H1 (cell line): ENCODE measurements at regions not wholly inside any gene's neighbourhood (a gene's known extent, or its start where the extent isn't known, plus 50 kb on each side); places are given as distances from the start of the nearest gene placed in this dataset.
"Not testable (repeated sequence)": the region's sequence is repeated elsewhere in the genome, so short reads cannot be mapped to it uniquely, and the experiment has no call there.

Experiments used
- CTCF ChIA-PET: fragments of 300-600 bp; sonication (Branson Sonifier 250); formaldehyde crosslinking; loops from one replicate; lab custom pipeline; 2021; ENCODE audit not compliant: partially characterized antibody; lab: Charles Lee
- POLR2A ChIA-PET: fragments of 300-600 bp; sonication (Branson Sonifier 250); formaldehyde crosslinking; loops from one replicate; lab custom pipeline; 2021; ENCODE audit warnings: inconsistent platforms; ENCODE audit not compliant: partially characterized antibody; lab: Charles Lee
- DNase-seq, 2 experiments: peaks; one replicate each; pipeline versions ENCODE4 v3.0.0 to v3.0.0-alpha.2; 2010 to 2022; ENCODE audit warnings: low spot score in 2 of 2, low read depth in 1 of 2, mixed read lengths in 1 of 2
- FAIRE-seq: peaks from 2 replicates; lab custom pipeline; 2011; peaks lifted over from hg19 to GRCh38; lab: Jason Lieb, UNC
- H2AFZ ChIP-seq: 2 replicates; pipeline ENCODE4 v1.8.1; 2012; ENCODE audit warnings: low read length, inconsistent platforms
- H2AK5ac ChIP-seq: 2 replicates; pipeline ENCODE4 v1.6.1; 2013; ENCODE audit warnings: low read depth, low read length
- H2BK120ac ChIP-seq: replicated peaks from 2 replicates; pipeline ENCODE3; 2013; ENCODE audit warnings: low read depth, low read length, inconsistent platforms
- H2BK12ac ChIP-seq: 2 replicates; pipeline ENCODE4 v1.6.1; 2013; ENCODE audit warnings: low read depth, low read length
- H2BK15ac ChIP-seq: 2 replicates; pipeline ENCODE4 v1.6.1; 2013; ENCODE audit warnings: low read length
- H2BK20ac ChIP-seq: 2 replicates; pipeline ENCODE4 v1.6.1; 2013; ENCODE audit warnings: low read length
- H2BK5ac ChIP-seq: 2 replicates; pipeline ENCODE4 v1.6.1; 2013; ENCODE audit warnings: low read depth, low read length
- H3K14ac ChIP-seq: 2 replicates; pipeline ENCODE4 v1.6.1; 2013; ENCODE audit warnings: inconsistent platforms; ENCODE audit not compliant: insufficient read length
- H3K18ac ChIP-seq: 2 replicates; pipeline ENCODE4 v1.6.1; 2013; ENCODE audit warnings: low read length; ENCODE audit errors: extremely low read depth
- H3K23ac ChIP-seq: 2 replicates; pipeline ENCODE4 v1.6.1; 2013; ENCODE audit warnings: inconsistent platforms; ENCODE audit not compliant: insufficient read length
- H3K23me2 ChIP-seq: 2 replicates; pipeline ENCODE4 v1.6.1; 2013; ENCODE audit warnings: low read depth, low read length
- H3K27ac ChIP-seq: 2 replicates; pipeline ENCODE4 v1.6.1; 2011; ENCODE audit warnings: low read depth, low read length, inconsistent platforms
- H3K27me3 ChIP-seq, 4 experiments: replicated peaks in 1 of 4; 1 replicate in 1 of 4; 2 replicates in 3 of 4; pipeline versions ENCODE4 v1.6.1 to v1.8.1; 2011 to 2013; ENCODE audit warnings: low read length in 3 of 4, mild to moderate bottlenecking in 3 of 4, inconsistent platforms in 2 of 4, mixed read lengths in 2 of 4, moderate library complexity in 1 of 4; ENCODE audit not compliant: control insufficient read depth in 3 of 4, insufficient read depth in 3 of 4; ENCODE audit errors: extremely low read depth in 1 of 4
- H3K36me3 ChIP-seq, 4 experiments: 2 replicates each; pipeline versions ENCODE4 v1.6.1 to v1.8.1; 2011 to 2013; ENCODE audit warnings: mild to moderate bottlenecking in 4 of 4, low read length in 3 of 4, moderate library complexity in 2 of 4, control low read depth in 1 of 4, inconsistent platforms in 1 of 4; ENCODE audit not compliant: insufficient read depth in 4 of 4, control insufficient read depth in 2 of 4
- H3K4ac ChIP-seq: replicated peaks from 2 replicates; pipeline ENCODE3; 2013; ENCODE audit warnings: low read length, low read depth, mixed read lengths, inconsistent platforms; ENCODE audit not compliant: insufficient read length
- H3K4me1 ChIP-seq, 4 experiments: replicated peaks in 1 of 4; 1 replicate in 1 of 4; 2 replicates in 3 of 4; pipeline versions ENCODE4 v1.6.1 to v1.8.1; 2011 to 2013; ENCODE audit warnings: low read length in 3 of 4, inconsistent platforms in 2 of 4, mixed read lengths in 1 of 4; ENCODE audit not compliant: insufficient read depth in 4 of 4, control insufficient read depth in 3 of 4
- H3K4me2 ChIP-seq, 2 experiments: 2 replicates each; pipeline versions ENCODE4 v1.6.1 to v1.8.1; 2011 to 2013; ENCODE audit warnings: low read depth in 2 of 2, low read length in 2 of 2, control low read depth in 1 of 2, inconsistent platforms in 1 of 2, mild to moderate bottlenecking in 1 of 2; ENCODE audit not compliant: insufficient read depth in 1 of 2
- H3K4me3 ChIP-seq, 4 experiments: fragments of 200-600, 300-600 bp in 1 of 4; sonication (generic), shearing (Covaris generic), sonication (Bioruptor Twin) in 1 of 4; 2 replicates each; pipeline versions ENCODE4 v1.5.1 to v1.8.1; 2011 to 2016; ENCODE audit warnings: low read length in 4 of 4, low read depth in 3 of 4, control low read depth in 2 of 4, inconsistent platforms in 2 of 4, mild to moderate bottlenecking in 2 of 4, mixed read lengths in 1 of 4, moderate library complexity in 1 of 4; ENCODE audit not compliant: insufficient read depth in 2 of 4; ENCODE audit errors: extremely low read depth in 1 of 4
- H3K56ac ChIP-seq: replicated peaks from 2 replicates; pipeline ENCODE3; 2013; ENCODE audit warnings: low read depth, mild to moderate bottlenecking, mixed read lengths, low read length, inconsistent platforms; ENCODE audit not compliant: insufficient read length
- H3K79me1 ChIP-seq: 2 replicates; pipeline ENCODE4 v1.6.1; 2013; ENCODE audit warnings: low read depth, low read length, control low read depth
- H3K79me2 ChIP-seq, 2 experiments: 2 replicates each; pipeline versions ENCODE4 v1.6.1 to v1.8.1; 2012 to 2013; ENCODE audit warnings: low read length in 2 of 2, mild to moderate bottlenecking in 2 of 2, inconsistent platforms in 1 of 2; ENCODE audit not compliant: insufficient read depth in 2 of 2, control insufficient read depth in 1 of 2
- H3K9ac ChIP-seq, 4 experiments: replicated peaks in 1 of 4; 1 replicate in 1 of 4; 2 replicates in 3 of 4; pipeline versions ENCODE4 v1.6.1 to v1.8.1; 2011 to 2013; ENCODE audit warnings: low read depth in 3 of 4, low read length in 3 of 4, control low read depth in 2 of 4, mild to moderate bottlenecking in 2 of 4, moderate library complexity in 2 of 4, inconsistent platforms in 1 of 4; ENCODE audit errors: extremely low read depth in 1 of 4
- H3K9me3 ChIP-seq, 2 experiments: 2 replicates each; pipeline versions ENCODE4 v1.6.1 to v1.8.1; 2012 to 2013; ENCODE audit warnings: mild to moderate bottlenecking in 2 of 2, moderate library complexity in 2 of 2, control low read depth in 1 of 2, inconsistent platforms in 1 of 2, low read depth in 1 of 2, low read length in 1 of 2, mixed read lengths in 1 of 2; ENCODE audit not compliant: insufficient read depth in 2 of 2
- H4K20me1 ChIP-seq, 2 experiments: replicated peaks in 1 of 2; 2 replicates each; pipeline versions ENCODE3 to v1.8.1; 2011 to 2013; ENCODE audit warnings: inconsistent platforms in 2 of 2, low read length in 2 of 2, mild to moderate bottlenecking in 1 of 2; ENCODE audit not compliant: insufficient read depth in 2 of 2, control insufficient read depth in 1 of 2
- H4K5ac ChIP-seq: 2 replicates; pipeline ENCODE4 v1.6.1; 2013; ENCODE audit warnings: low read length, low read depth, mixed read lengths, inconsistent platforms; ENCODE audit not compliant: insufficient read length
- H4K8ac ChIP-seq: 2 replicates; pipeline ENCODE4 v1.8.0; 2013; ENCODE audit warnings: mild to moderate bottlenecking, moderate library complexity, low read length, inconsistent platforms; ENCODE audit not compliant: insufficient read depth; ENCODE audit errors: extremely low read depth
- H4K91ac ChIP-seq: replicated peaks from 2 replicates; pipeline ENCODE3; 2013; ENCODE audit warnings: low read length, mixed read lengths, inconsistent platforms; ENCODE audit not compliant: insufficient read length
- WGBS, 2 experiments: shearing (Covaris generic) in 1 of 2; methylation state at CpG; one replicate each; pipeline versions ENCODE4 v1.1.6 to v1.1.7; 2013 to 2015; ENCODE audit warnings: low lambda C conversion rate in 2 of 2, mixed read lengths in 2 of 2, inconsistent platforms in 1 of 2, low coverage in 1 of 2, missing lambda C conversion rate in 1 of 2; ENCODE audit not compliant: insufficient replicate concordance in 2 of 2, insufficient coverage in 1 of 2, insufficient read length in 1 of 2; ENCODE audit errors: extremely low coverage in 1 of 2, missing lambda C conversion rate in 1 of 2; 5-methylcytosine and 5-hydroxymethylcytosine counted together

DNA sequence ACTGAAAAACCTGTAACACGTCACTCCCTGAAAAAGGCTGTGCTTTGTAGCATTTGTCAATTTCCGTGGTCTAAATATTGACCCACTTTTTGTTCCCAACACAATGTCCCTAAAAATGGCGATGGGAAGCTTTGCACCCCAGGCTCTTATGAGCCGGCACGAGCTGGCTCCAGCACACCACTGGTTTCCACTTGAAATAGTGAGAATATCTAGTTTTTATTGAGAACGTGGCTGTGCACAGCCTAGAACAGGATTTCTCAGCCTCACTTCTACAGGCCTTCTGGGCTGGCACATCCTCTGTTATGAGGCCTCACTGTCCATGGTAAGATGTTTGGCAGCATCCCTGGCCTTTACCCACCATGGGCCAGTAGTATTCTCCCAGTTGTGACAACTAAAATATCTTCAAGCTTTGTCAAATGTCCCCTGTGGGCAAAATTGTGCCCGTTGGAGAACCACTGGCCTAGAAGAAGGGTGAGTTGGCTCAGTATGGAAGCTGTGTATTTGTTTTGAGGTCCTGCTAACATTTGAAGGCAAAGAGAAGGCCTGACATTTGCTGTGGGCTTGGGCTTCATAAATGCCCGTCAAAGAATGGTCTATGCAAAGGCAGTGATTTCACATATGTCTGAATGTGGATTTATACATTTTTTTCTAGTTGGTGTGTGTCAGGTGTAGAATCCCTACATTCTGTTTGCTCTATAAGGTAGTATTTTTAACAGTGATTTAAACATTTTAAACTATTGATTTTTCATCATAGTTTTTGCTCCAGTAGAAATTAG, 774.4 kb upstream of the TPTE start:
- H3K18ac ChIP-seq, DNase-seq, H4K8ac ChIP-seq, H3K27ac ChIP-seq, H4K5ac ChIP-seq, H2BK12ac ChIP-seq, H2BK120ac ChIP-seq, H2BK20ac ChIP-seq, H3K56ac ChIP-seq, H2AFZ ChIP-seq, H4K20me1 ChIP-seq, H3K79me2 ChIP-seq, H2BK5ac ChIP-seq, H3K4me2 ChIP-seq, H3K14ac ChIP-seq, H3K4me1 ChIP-seq, FAIRE-seq, H2BK15ac ChIP-seq, CTCF ChIA-PET, H3K4me3 ChIP-seq, H3K4ac ChIP-seq, H2AK5ac ChIP-seq, H3K27me3 ChIP-seq, H3K23ac ChIP-seq, H3K36me3 ChIP-seq, POLR2A ChIA-PET, H4K91ac ChIP-seq, H3K79me1 ChIP-seq, H3K9ac ChIP-seq, H3K23me2 ChIP-seq: not testable (repeated sequence)
- WGBS, 2 experiments, result 64% methylated on average over 8 of the region's 8 CpGs; no CpG with 5 or more reads in 1 of the 2 experiments
- H3K9me3 ChIP-seq, result peaks cover 42 to 75% of the 10 kb centered on the region in 2 experiments

DNA sequence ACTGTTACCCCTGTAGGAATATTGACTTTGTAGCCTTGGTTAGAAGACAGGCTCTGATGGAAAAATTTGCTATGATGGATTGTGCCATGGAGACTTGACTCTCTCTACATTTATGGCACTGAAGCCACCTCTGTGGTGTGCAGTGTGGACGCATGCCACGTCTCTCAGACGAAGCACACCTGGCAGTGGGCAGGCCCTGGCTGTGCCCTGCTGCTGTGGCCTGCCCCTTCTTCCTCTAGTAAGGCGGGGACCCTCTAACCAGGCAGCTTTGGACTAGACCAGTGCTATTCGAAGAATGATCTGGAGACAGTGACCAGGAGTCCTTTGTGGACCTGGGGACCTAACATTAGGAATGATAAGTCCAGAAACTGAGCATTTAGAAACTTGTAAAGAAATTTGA, 773.5 kb upstream of the TPTE start:
- H4K91ac ChIP-seq, FAIRE-seq, H3K79me1 ChIP-seq, H3K14ac ChIP-seq, H3K36me3 ChIP-seq, H4K5ac ChIP-seq, H2BK15ac ChIP-seq, CTCF ChIA-PET, H2BK12ac ChIP-seq, H3K4ac ChIP-seq, H3K9ac ChIP-seq, H3K4me2 ChIP-seq, H3K79me2 ChIP-seq, H3K27me3 ChIP-seq, H2AK5ac ChIP-seq, H3K4me3 ChIP-seq, H3K4me1 ChIP-seq, H2BK20ac ChIP-seq, H2BK120ac ChIP-seq, H4K20me1 ChIP-seq, H3K18ac ChIP-seq, POLR2A ChIA-PET, H2AFZ ChIP-seq, H3K56ac ChIP-seq, H3K27ac ChIP-seq, H3K23me2 ChIP-seq, H2BK5ac ChIP-seq, H3K23ac ChIP-seq, DNase-seq, H4K8ac ChIP-seq: not testable (repeated sequence)
- H3K9me3 ChIP-seq, result peaks cover 49 to 83% of the 10 kb centered on the region in 2 experiments
- 81% methylated on average over 4 of the region's 5 CpGs; no CpG with 5 or more reads in 1 of the 2 experiments for WGBS, 2 experiments
